Testis (tissue), 2 donors: ENCODE measurements at regions not wholly inside any gene's neighbourhood (a gene's known extent, or its start where the extent isn't known, plus 50 kb on each side); places are given as distances from the start of the nearest gene placed in this dataset.

ENCODE experiments used
- POLR2A ChIP-seq: fragments of 450-650 bp; IDR thresholded peaks from one replicate; pipeline ENCODE4 v1.6.1; 2017; ENCODE audit warnings: antibody characterized with exemption, mild to moderate bottlenecking, moderate library complexity
- TF ChIP-seq, protein P1 (sequence below), 3 experiments: fragments of 450-650 bp in 2 of 3; fragments of 200-600 bp in 1 of 3; sonication (generic) in 1 of 3; IDR thresholded peaks; one replicate each; pipeline ENCODE4 v1.5.1; 2016 to 2019; ENCODE audit warnings: antibody characterized with exemption in 3 of 3, mild to moderate bottlenecking in 2 of 3, moderate library complexity in 1 of 3

DNA sequence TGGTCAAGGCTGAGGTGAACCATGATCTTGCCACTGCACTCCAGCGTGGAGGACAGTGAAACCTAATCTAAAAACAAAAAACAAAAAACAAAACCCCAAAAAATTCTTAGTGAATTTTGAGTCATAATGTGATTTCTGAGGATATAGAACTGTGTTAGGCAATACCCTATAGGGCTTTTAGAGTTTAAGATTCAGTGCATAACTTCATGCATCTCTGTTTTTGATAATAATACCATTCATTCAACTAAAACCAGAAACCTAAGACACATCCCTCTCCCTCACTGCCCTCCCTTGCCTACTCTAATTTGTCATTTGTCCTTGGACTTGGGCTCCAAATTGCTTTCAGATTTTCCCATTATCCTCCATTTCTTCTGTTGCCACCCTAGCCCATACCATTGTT lies 405.7 kb upstream of the EDIL3 start:
- TF ChIP-seq, protein P1, sequence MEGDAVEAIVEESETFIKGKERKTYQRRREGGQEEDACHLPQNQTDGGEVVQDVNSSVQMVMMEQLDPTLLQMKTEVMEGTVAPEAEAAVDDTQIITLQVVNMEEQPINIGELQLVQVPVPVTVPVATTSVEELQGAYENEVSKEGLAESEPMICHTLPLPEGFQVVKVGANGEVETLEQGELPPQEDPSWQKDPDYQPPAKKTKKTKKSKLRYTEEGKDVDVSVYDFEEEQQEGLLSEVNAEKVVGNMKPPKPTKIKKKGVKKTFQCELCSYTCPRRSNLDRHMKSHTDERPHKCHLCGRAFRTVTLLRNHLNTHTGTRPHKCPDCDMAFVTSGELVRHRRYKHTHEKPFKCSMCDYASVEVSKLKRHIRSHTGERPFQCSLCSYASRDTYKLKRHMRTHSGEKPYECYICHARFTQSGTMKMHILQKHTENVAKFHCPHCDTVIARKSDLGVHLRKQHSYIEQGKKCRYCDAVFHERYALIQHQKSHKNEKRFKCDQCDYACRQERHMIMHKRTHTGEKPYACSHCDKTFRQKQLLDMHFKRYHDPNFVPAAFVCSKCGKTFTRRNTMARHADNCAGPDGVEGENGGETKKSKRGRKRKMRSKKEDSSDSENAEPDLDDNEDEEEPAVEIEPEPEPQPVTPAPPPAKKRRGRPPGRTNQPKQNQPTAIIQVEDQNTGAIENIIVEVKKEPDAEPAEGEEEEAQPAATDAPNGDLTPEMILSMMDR (IDR thresholded peaks at IDR 0.05): no peak
- TF ChIP-seq POLR2A: no peak
